VCaP (cell line): ENCODE measurements at regions not wholly inside any gene's neighbourhood (a gene's known extent, or its start where the extent isn't known, plus 50 kb on each side); places are given as distances from the start of the nearest gene placed in this dataset.

Experiments used
- H3K27ac ChIP-seq: fragments of 450-650 bp; 2 replicates; pipeline ENCODE4 v1.5.1; 2017
- TF ChIP-seq, protein P1 (sequence below): fragments of 450-650 bp; conservative IDR thresholded peaks from 2 replicates; pipeline ENCODE4 v1.5.1; 2017; ENCODE audit warnings: mild to moderate bottlenecking, moderate library complexity

- H3K27ac ChIP-seq = no peak overlapping the region
- TF ChIP-seq, protein P1, sequence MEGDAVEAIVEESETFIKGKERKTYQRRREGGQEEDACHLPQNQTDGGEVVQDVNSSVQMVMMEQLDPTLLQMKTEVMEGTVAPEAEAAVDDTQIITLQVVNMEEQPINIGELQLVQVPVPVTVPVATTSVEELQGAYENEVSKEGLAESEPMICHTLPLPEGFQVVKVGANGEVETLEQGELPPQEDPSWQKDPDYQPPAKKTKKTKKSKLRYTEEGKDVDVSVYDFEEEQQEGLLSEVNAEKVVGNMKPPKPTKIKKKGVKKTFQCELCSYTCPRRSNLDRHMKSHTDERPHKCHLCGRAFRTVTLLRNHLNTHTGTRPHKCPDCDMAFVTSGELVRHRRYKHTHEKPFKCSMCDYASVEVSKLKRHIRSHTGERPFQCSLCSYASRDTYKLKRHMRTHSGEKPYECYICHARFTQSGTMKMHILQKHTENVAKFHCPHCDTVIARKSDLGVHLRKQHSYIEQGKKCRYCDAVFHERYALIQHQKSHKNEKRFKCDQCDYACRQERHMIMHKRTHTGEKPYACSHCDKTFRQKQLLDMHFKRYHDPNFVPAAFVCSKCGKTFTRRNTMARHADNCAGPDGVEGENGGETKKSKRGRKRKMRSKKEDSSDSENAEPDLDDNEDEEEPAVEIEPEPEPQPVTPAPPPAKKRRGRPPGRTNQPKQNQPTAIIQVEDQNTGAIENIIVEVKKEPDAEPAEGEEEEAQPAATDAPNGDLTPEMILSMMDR = no peak
These were observed 136.9 kb upstream of the PFN2 start for GRCh38 chr3:150107429-150108175.

DNA sequence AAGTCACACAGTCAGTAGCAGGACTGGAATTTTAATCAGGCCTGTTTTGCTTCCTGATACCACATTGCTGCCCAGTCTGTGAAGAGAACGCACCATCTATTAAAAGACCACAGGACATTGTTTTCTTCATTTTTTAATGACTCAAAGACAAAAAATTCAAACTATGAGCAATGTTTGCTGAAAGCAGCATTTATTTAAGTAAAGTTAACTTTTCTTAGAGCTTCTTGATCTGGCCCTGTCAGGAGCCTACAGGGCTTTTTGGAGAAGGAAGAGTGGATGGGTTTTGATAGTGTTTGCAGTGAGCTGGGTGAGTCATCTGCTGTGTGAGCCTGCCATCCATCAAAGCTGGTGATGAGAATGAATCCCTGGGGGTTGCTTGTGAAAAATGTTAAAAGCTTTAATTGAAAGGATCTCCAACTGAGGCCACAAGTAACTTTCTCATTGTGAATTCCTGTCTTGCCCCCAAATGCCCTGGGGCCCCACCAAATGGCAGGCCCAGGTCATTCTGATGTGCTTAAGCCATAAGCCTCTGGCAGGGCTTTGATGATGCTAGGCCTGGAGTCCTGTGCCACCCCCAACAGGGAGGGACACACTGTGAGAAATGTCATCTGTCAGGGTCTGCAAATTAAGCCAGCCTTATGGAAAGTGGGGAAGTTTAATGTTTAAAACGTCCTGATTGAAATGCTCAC is 136.2 kb upstream of the PFN2 start:
- TF ChIP-seq, protein P1 = no peak
- no peak overlapping the region for H3K27ac ChIP-seq

GRCh38 chr3:150105886-150106612 is 135.4 kb upstream of the PFN2 start:
- no peak overlapping the region for H3K27ac ChIP-seq
- TF ChIP-seq, protein P1 = no peak

DNA sequence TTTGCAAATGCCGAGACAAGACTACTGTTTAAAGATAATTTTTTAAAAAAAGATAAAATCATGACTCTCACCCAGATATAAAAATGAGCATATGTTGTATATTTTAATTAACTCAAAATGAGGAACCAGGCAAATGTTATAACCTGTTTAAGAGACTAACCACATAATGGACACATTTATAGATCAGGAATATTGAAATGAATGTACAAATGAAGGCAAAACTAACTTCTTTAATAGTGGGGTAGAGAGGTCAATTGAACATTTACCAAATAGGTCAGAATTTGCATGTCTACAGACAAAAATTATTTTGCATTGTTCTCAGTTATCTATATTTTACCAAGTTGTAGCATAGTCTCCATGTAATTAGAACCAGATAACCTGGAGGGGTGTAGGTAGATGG is 134.3 kb upstream of the PFN2 start:
- H3K27ac ChIP-seq = no peak overlapping the region
- TF ChIP-seq, protein P1 = no peak

DNA sequence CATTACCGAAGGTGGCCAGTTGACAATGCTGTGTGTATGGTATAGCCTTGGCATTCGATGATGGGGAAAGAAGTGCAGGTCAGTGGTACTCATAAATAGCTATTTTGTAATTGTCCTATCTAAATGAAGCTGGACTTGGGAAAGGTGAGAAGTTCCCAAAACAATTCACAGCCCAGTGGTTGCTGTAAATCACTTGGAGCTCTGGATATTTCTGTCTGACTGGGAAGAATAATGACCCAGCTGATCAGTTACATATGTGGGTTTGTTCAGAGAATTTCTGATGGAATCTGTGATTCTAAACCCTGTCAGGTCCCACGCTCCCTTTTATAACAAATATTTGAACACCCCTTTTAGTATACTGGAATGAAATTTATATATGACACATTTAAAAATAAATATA is 133.9 kb upstream of the PFN2 start:
- H3K27ac ChIP-seq = no peak overlapping the region
- TF ChIP-seq, protein P1 = no peak

DNA sequence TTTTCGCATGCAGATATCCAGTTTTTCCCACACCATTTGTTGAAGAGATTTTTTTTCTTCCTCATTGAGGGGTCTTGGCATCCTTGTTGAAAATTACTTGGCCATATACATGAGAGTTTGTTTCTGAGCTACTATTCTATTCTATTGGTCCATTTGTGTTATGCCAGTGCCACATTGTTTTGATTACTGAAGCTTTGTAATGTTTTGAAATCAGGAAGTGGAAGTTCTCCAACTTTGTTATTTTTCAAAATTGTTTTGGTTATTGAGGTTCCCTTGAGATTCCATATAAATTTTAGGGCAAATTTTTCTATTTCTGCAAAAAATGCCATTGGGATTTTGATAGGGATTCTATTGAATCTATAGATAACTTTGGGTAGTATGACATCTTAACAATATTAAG is 130.3 kb upstream of the PFN2 start:
- TF ChIP-seq, protein P1 = no peak
- H3K27ac ChIP-seq = no peak overlapping the region

DNA sequence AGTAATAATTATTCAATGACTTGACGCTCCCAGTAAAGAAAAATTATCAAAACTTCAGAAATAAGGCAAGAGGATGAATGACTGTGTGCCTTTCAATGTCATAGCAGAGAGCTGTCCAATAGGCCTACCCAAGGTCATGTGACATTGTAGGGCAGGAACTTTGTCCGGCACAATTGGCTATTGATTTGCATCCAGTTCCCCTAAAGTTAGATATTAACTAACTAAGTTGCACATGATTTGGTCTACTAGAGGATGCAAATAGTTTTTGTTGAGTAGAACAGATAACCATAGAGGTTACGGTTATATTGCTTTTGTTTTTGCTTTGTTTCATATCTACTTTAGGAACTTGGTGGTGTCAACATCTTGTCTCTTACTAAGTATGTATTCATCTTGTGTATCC is 127.9 kb upstream of the PFN2 start:
- TF ChIP-seq, protein P1 = no peak
- no peak overlapping the region for H3K27ac ChIP-seq
